GM23338 (cell line): ENCODE measurements at regions not wholly inside any gene's neighbourhood (a gene's known extent, or its start where the extent isn't known, plus 50 kb on each side); places are given as distances from the start of the nearest gene placed in this dataset.

ENCODE experiments used
- ATAC-seq: fragments of 200-7000 bp; cut with Tn5 transposase; 3 replicates; pipeline ENCODE4 v1.9.1; 2020
- DNase-seq: peaks from one replicate; pipeline ENCODE4 v3.0.0-alpha.2; 2015; ENCODE audit warnings: low spot score
- H2AFZ ChIP-seq: fragments of 200-600 bp; sonication (generic); 2 replicates; pipeline ENCODE4 v1.8.0; 2016; ENCODE audit warnings: antibody characterized with exemption, mild to moderate bottlenecking, moderate library complexity
- H3F3A ChIP-seq: fragments of 200-600 bp; sonication (generic); replicated peaks from 2 replicates; pipeline ENCODE4 v1.8.0; 2017; ENCODE audit warnings: antibody characterized with exemption, mixed run types, low read depth
- H3K27ac ChIP-seq: fragments of 200-600 bp; sonication (generic); 2 replicates; pipeline ENCODE4 v1.6.1; 2016; ENCODE audit warnings: low read depth
- H3K27me3 ChIP-seq: fragments of 200-600 bp; sonication (generic); 2 replicates; pipeline ENCODE4 v1.8.0; 2016; ENCODE audit warnings: mild to moderate bottlenecking, mixed run types, moderate library complexity; ENCODE audit not compliant: insufficient read depth
- H3K36me3 ChIP-seq: fragments of 200-600 bp; sonication (generic); 2 replicates; pipeline ENCODE4 v1.8.0; 2016; ENCODE audit warnings: mild to moderate bottlenecking; ENCODE audit not compliant: insufficient read depth
- H3K4me1 ChIP-seq: fragments of 200-600 bp; sonication (generic); 2 replicates; pipeline ENCODE4 v1.8.0; 2016; ENCODE audit warnings: mild to moderate bottlenecking, moderate library complexity; ENCODE audit not compliant: insufficient read depth
- H3K4me2 ChIP-seq: fragments of 200-600 bp; sonication (generic); 2 replicates; pipeline ENCODE4 v1.7.1; 2017; ENCODE audit warnings: mixed run types
- H3K4me3 ChIP-seq: fragments of 200-600 bp; sonication (generic); 2 replicates; pipeline ENCODE4 v1.6.1; 2016; ENCODE audit warnings: mixed run types
- H3K79me2 ChIP-seq: fragments of 200-600 bp; sonication (generic); replicated peaks from 2 replicates; pipeline ENCODE4 v1.8.0; 2017; ENCODE audit warnings: mild to moderate bottlenecking; ENCODE audit not compliant: insufficient read depth
- H3K9me2 ChIP-seq: fragments of 200-600 bp; sonication (generic); 2 replicates; pipeline ENCODE4 v1.8.0; 2017; ENCODE audit not compliant: insufficient read depth
- H4K20me1 ChIP-seq: fragments of 200-600 bp; sonication (generic); replicated peaks from 2 replicates; pipeline ENCODE4 v1.8.0; 2017; ENCODE audit warnings: mild to moderate bottlenecking; ENCODE audit not compliant: insufficient read depth
- H3K27ac Mint-ChIP-seq: 2 replicates; pipeline ENCODE4 v1.8.0; 2020; ENCODE audit warnings: inconsistent platforms, mild to moderate bottlenecking, moderate library complexity, mixed read lengths
- H3K27me3 Mint-ChIP-seq: 3 replicates; pipeline ENCODE4 v1.8.0; 2022; ENCODE audit warnings: low read depth, mild to moderate bottlenecking, moderate library complexity, mixed read lengths, inconsistent platforms; ENCODE audit not compliant: insufficient read depth, poor library complexity
- H3K36me3 Mint-ChIP-seq: 3 replicates; pipeline ENCODE4 v1.8.0; 2021; ENCODE audit warnings: low read depth, mild to moderate bottlenecking, inconsistent platforms, moderate library complexity, mixed read lengths
- H3K4me1 Mint-ChIP-seq: 3 replicates; pipeline ENCODE4 v1.8.0; 2020; ENCODE audit warnings: mild to moderate bottlenecking, inconsistent platforms, mixed read lengths
- H3K4me3 Mint-ChIP-seq: 3 replicates; pipeline ENCODE4 v1.8.0; 2021; ENCODE audit warnings: moderate library complexity, mild to moderate bottlenecking, inconsistent platforms, mixed read lengths
- H3K9me3 Mint-ChIP-seq: 3 replicates; pipeline ENCODE4 v1.8.0; 2020; ENCODE audit warnings: moderate library complexity, mild to moderate bottlenecking, inconsistent platforms, mixed read lengths
- ETS1 ChIP-seq: IDR thresholded peaks from 2 replicates; pipeline ENCODE4 v1.6.1; 2016; ENCODE audit warnings: antibody characterized with exemption
- EZH2 ChIP-seq: fragments of 200-600 bp; sonication (generic); IDR thresholded peaks from one replicate; pipeline ENCODE4 v1.8.0; 2017; ENCODE audit warnings: antibody characterized with exemption, mild to moderate bottlenecking, low read depth; ENCODE audit not compliant: unreplicated experiment
- EZH2phosphoT487 ChIP-seq: fragments of 200-600 bp; sonication (generic); IDR thresholded peaks from one replicate; pipeline ENCODE4 v1.8.1; 2018; ENCODE audit warnings: antibody characterized with exemption; ENCODE audit not compliant: unreplicated experiment
- JUNB ChIP-seq: IDR thresholded peaks from one replicate; pipeline ENCODE4 v1.6.1; 2016; ENCODE audit warnings: antibody characterized with exemption; ENCODE audit not compliant: unreplicated experiment
- NANOG ChIP-seq: IDR thresholded peaks from 2 replicates; pipeline ENCODE4 v1.6.1; 2016; ENCODE audit warnings: antibody characterized with exemption, borderline replicate concordance
- POLR2AphosphoS5 ChIP-seq: IDR thresholded peaks from 2 replicates; pipeline ENCODE4 v1.6.1; 2016; ENCODE audit warnings: antibody characterized with exemption, low read depth
- REST ChIP-seq: IDR thresholded peaks from one replicate; pipeline ENCODE4 v1.6.1; 2018; ENCODE audit warnings: antibody characterized with exemption; ENCODE audit not compliant: unreplicated experiment
- ZNF331 ChIP-seq: fragments of 250-450 bp; sonication (Bioruptor Pico); IDR thresholded peaks from 2 replicates; pipeline ENCODE4 v1.5.0; 2020; ENCODE audit warnings: low read depth, mild to moderate bottlenecking, moderate library complexity
- TF ChIP-seq, protein P1 (sequence below): fragments of 250-450 bp; sonication (Bioruptor Pico); IDR thresholded peaks from 2 replicates; pipeline ENCODE4 v1.5.0; 2020; ENCODE audit warnings: mild to moderate bottlenecking, moderate library complexity

DNA sequence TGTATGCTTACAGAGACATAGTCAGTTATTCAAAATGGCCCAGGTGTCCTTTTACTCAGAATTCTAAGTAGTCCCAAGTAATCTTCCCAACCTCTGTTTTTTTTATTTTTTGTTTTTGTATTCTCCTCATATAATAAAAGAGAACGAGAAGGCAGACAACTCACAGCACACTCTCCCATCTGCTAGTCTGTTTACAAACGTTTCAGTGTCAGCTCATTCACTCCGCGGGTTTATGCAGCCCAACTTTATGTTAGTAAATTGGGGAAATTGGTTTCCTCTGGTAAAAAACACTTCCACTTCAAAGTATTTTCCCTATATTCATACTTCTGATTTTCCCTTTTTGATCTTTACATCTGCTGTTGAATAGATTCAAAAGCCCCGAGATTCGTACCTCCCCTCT, 347.2 kb downstream of the EFNA5 start:
- H3K79me2 ChIP-seq: no peaks in the 10 kb centered on the region
- no peak for DNase-seq
- H3K27me3 ChIP-seq: no peaks in the 10 kb centered on the region
- no peak for ATAC-seq
- no peak overlapping the region for H3K27ac ChIP-seq
- H3K36me3 Mint-ChIP-seq: no peaks in the 10 kb centered on the region
- no peaks in the 10 kb centered on the region for H3K9me3 Mint-ChIP-seq
- H3K9me2 ChIP-seq: no peaks in the 10 kb centered on the region
- H3K36me3 ChIP-seq: no peaks in the 10 kb centered on the region
- H3K4me1 Mint-ChIP-seq: peaks cover 12% of the 10 kb centered on the region; the same call in 2 of the 3 replicates
- no peak overlapping the region for H3K4me3 ChIP-seq
- no peak overlapping the region for H2AFZ ChIP-seq
- no peak for TF ChIP-seq REST
- TF ChIP-seq EZH2: no peak
- TF ChIP-seq ETS1: no peak
- no peak for TF ChIP-seq NANOG
- TF ChIP-seq EZH2phosphoT487: no peak
- TF ChIP-seq, protein P1, sequence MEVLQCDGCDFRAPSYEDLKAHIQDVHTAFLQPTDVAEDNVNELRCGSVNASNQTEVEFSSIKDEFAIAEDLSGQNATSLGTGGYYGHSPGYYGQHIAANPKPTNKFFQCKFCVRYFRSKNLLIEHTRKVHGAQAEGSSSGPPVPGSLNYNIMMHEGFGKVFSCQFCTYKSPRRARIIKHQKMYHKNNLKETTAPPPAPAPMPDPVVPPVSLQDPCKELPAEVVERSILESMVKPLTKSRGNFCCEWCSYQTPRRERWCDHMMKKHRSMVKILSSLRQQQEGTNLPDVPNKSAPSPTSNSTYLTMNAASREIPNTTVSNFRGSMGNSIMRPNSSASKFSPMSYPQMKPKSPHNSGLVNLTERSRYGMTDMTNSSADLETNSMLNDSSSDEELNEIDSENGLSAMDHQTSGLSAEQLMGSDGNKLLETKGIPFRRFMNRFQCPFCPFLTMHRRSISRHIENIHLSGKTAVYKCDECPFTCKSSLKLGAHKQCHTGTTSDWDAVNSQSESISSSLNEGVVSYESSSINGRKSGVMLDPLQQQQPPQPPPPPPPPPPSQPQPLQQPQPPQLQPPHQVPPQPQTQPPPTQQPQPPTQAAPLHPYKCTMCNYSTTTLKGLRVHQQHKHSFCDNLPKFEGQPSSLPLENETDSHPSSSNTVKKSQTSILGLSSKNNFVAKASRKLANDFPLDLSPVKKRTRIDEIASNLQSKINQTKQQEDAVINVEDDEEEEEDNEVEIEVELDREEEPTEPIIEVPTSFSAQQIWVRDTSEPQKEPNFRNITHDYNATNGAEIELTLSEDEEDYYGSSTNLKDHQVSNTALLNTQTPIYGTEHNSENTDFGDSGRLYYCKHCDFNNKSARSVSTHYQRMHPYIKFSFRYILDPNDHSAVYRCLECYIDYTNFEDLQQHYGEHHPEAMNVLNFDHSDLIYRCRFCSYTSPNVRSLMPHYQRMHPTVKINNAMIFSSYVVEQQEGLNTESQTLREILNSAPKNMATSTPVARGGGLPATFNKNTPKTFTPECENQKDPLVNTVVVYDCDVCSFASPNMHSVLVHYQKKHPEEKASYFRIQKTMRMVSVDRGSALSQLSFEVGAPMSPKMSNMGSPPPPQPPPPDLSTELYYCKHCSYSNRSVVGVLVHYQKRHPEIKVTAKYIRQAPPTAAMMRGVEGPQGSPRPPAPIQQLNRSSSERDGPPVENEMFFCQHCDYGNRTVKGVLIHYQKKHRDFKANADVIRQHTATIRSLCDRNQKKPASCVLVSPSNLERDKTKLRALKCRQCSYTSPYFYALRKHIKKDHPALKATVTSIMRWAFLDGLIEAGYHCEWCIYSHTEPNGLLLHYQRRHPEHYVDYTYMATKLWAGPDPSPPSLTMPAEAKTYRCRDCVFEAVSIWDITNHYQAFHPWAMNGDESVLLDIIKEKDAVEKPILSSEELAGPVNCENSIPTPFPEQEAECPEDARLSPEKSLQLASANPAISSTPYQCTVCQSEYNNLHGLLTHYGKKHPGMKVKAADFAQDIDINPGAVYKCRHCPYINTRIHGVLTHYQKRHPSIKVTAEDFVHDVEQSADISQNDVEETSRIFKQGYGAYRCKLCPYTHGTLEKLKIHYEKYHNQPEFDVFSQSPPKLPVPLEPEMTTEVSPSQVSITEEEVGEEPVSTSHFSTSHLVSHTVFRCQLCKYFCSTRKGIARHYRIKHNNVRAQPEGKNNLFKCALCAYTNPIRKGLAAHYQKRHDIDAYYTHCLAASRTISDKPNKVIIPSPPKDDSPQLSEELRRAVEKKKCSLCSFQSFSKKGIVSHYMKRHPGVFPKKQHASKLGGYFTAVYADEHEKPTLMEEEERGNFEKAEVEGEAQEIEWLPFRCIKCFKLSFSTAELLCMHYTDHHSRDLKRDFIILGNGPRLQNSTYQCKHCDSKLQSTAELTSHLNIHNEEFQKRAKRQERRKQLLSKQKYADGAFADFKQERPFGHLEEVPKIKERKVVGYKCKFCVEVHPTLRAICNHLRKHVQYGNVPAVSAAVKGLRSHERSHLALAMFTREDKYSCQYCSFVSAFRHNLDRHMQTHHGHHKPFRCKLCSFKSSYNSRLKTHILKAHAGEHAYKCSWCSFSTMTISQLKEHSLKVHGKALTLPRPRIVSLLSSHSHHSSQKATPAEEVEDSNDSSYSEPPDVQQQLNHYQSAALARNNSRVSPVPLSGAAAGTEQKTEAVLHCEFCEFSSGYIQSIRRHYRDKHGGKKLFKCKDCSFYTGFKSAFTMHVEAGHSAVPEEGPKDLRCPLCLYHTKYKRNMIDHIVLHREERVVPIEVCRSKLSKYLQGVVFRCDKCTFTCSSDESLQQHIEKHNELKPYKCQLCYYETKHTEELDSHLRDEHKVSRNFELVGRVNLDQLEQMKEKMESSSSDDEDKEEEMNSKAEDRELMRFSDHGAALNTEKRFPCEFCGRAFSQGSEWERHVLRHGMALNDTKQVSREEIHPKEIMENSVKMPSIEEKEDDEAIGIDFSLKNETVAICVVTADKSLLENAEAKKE (CRISPR knock-in tag): no peak
- no peak for TF ChIP-seq JUNB
- TF ChIP-seq POLR2AphosphoS5: no peak
- TF ChIP-seq ZNF331 (CRISPR knock-in tag): no peak
- no peak overlapping the region for H3K27ac Mint-ChIP-seq
- H3K4me3 Mint-ChIP-seq: no peak overlapping the region
- no peaks in the 10 kb centered on the region for H3F3A ChIP-seq
- H3K27me3 Mint-ChIP-seq: no peaks in the 10 kb centered on the region
- no peak overlapping the region for H3K4me2 ChIP-seq
- H3K4me1 ChIP-seq: peaks cover 6% of the 10 kb centered on the region; the same call in 1 of the 2 replicates
- H4K20me1 ChIP-seq: no peaks in the 10 kb centered on the region
